K562 (cell line): ENCODE measurements at regions not wholly inside any gene's neighbourhood (a gene's known extent, or its start where the extent isn't known, plus 50 kb on each side); places are given as distances from the start of the nearest gene placed in this dataset.

Experiments used
- BCLAF1 ChIP-seq, 2 experiments: fragments of 450-650 bp in 1 of 2; IDR thresholded peaks; 2 replicates each; pipeline ENCODE4 v1.6.1; 2011 to 2017; ENCODE audit warnings: low read depth in 2 of 2, antibody characterized with exemption in 1 of 2, borderline replicate concordance in 1 of 2, low read length in 1 of 2, mild to moderate bottlenecking in 1 of 2, mixed read lengths in 1 of 2; ENCODE audit not compliant: control insufficient read depth in 1 of 2
- CREB5 ChIP-seq: fragments of 250-450 bp; sonication (Bioruptor Pico); IDR thresholded peaks from 2 replicates; pipeline ENCODE4 v1.5.0; 2020; ENCODE audit warnings: mild to moderate bottlenecking
- CTCF ChIP-seq, 3 experiments: IDR thresholded peaks in 2 of 3; conservative IDR thresholded peaks in 1 of 3; 2 replicates each; pipeline ENCODE4 v1.5.1; 2011 to 2012; ENCODE audit warnings: low read length in 3 of 3, mild to moderate bottlenecking in 3 of 3, control low read depth in 2 of 3, improper control_type of control experiment in 1 of 3, inconsistent platforms in 1 of 3, low read depth in 1 of 3, mixed read lengths in 1 of 3, moderate library complexity in 1 of 3; ENCODE audit not compliant: insufficient read depth in 2 of 3
- E4F1 ChIP-seq: fragments of 250-450 bp; sonication (Bioruptor Pico); IDR thresholded peaks from 2 replicates; pipeline ENCODE4 v1.5.0; 2021; ENCODE audit warnings: mild to moderate bottlenecking, borderline replicate concordance
- ETS1 ChIP-seq: conservative IDR thresholded peaks from 2 replicates; pipeline ENCODE4 v1.6.1; 2011; ENCODE audit warnings: low read depth, mild to moderate bottlenecking, low read length; ENCODE audit not compliant: control insufficient read depth
- JUNB ChIP-seq: fragments of 450-650 bp; formaldehyde crosslinking; conservative IDR thresholded peaks from 2 replicates; pipeline ENCODE4 v1.4.0; 2020; ENCODE audit warnings: mild to moderate bottlenecking
- NCOA1 ChIP-seq: fragments of 450-650 bp; IDR thresholded peaks from 2 replicates; pipeline ENCODE4 v1.6.1; 2016; ENCODE audit warnings: low read depth
- NFE2L1 ChIP-seq: fragments of 450-650 bp; IDR thresholded peaks from 2 replicates; pipeline ENCODE4 v1.6.1; 2016; ENCODE audit warnings: missing genetic modification characterization, low read depth, mild to moderate bottlenecking, missing compliant biosample characterization, moderate library complexity, borderline replicate concordance
- NFYB ChIP-seq: IDR thresholded peaks from 2 replicates; pipeline ENCODE4 v1.6.1; 2011; ENCODE audit warnings: mild to moderate bottlenecking, moderate library complexity; ENCODE audit not compliant: insufficient read length; ENCODE audit errors: extremely low read depth
- PHF21A ChIP-seq: fragments of 450-650 bp; IDR thresholded peaks from 2 replicates; pipeline ENCODE4 v1.6.1; 2017; ENCODE audit warnings: low read depth, borderline replicate concordance
- POLR2A ChIP-seq: fragments of 450-650 bp; conservative IDR thresholded peaks from 2 replicates; pipeline ENCODE4 v1.6.1; 2016
- ZBTB1 ChIP-seq: sonication (generic); formaldehyde crosslinking; IDR thresholded peaks from 2 replicates; pipeline ENCODE4 v1.8.1; 2023; ENCODE audit warnings: missing genetic modification reagents, low read depth, mild to moderate bottlenecking, borderline replicate concordance
- ZHX1 ChIP-seq: fragments of 150-350 bp; conservative IDR thresholded peaks from 2 replicates; pipeline ENCODE4 v1.6.1; 2014; ENCODE audit warnings: low read length
- ZNF696 ChIP-seq: fragments of 250-450 bp; sonication (Bioruptor Pico); conservative IDR thresholded peaks from 2 replicates; pipeline ENCODE4 v1.4.0; 2020; ENCODE audit warnings: mild to moderate bottlenecking, moderate library complexity

- TF ChIP-seq CTCF (IDR thresholded peaks at IDR 0.05 in 2 of 3, conservative IDR thresholded peaks at IDR 0.05 in 1 of 3; ENCODE audit: insufficient read depth in 2 of 3, low read depth in 1 of 3, low read length in 3 of 3) (peak; percentile 55 to 67 (median 63)), POLR2A (no peak), CREB5 (CRISPR knock-in tag) (no peak), ZNF696 (CRISPR knock-in tag) (no peak), ETS1 (no peak), NFYB (no peak), PHF21A (no peak), ZBTB1 (CRISPR knock-in tag) (no peak), NCOA1 (no peak), BCLAF1 (IDR thresholded peaks at IDR 0.05; ENCODE audit: borderline replicate concordance in 1 of 2, control insufficient read depth in 1 of 2, low read depth in 2 of 2, low read length in 1 of 2) (no peak), NFE2L1 (tag) (no peak), E4F1 (CRISPR knock-in tag) (no peak), JUNB (CRISPR knock-in tag) (no peak), ZHX1 (no peak)
Measured at GRCh38 chr17:13114601-13115031, 96.8 kb upstream of the ELAC2 start.
